ENCODE measurements at regions not wholly inside any gene's neighbourhood (a gene's known extent, or its start where the extent isn't known, plus 50 kb on each side); places are given as distances from the start of the nearest gene placed in this dataset.

DNA sequence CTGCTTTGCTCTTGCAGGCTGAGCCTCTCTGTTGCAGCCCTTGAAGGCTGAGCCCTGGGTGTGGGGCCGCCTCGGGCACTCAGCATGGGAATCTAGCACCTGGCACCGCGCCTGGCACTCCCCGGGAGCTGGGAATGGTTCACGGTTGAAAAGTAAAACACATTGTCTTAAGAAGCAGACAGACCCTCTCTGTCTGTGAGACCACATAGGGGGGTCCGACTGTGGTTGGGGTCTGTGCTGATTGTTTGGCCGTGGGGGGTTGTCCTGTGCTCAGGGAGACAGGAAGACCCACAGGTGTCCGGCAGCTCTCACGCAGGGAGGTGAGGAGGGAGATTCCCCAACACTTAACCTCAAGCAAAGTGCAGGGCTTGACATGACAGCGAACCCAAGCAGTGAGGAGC, 64.8 kb downstream of the SOX1 start:
- TF ChIP-seq, protein P1, sequence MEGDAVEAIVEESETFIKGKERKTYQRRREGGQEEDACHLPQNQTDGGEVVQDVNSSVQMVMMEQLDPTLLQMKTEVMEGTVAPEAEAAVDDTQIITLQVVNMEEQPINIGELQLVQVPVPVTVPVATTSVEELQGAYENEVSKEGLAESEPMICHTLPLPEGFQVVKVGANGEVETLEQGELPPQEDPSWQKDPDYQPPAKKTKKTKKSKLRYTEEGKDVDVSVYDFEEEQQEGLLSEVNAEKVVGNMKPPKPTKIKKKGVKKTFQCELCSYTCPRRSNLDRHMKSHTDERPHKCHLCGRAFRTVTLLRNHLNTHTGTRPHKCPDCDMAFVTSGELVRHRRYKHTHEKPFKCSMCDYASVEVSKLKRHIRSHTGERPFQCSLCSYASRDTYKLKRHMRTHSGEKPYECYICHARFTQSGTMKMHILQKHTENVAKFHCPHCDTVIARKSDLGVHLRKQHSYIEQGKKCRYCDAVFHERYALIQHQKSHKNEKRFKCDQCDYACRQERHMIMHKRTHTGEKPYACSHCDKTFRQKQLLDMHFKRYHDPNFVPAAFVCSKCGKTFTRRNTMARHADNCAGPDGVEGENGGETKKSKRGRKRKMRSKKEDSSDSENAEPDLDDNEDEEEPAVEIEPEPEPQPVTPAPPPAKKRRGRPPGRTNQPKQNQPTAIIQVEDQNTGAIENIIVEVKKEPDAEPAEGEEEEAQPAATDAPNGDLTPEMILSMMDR (IDR thresholded peaks at IDR 0.05; ENCODE audit: low read depth, low read length): no peak
- no peak for DNase-seq (ENCODE audit: low read depth in 1 of 2, low spot score in 1 of 2)
- H3K27ac ChIP-seq: no peak overlapping the region

DNA sequence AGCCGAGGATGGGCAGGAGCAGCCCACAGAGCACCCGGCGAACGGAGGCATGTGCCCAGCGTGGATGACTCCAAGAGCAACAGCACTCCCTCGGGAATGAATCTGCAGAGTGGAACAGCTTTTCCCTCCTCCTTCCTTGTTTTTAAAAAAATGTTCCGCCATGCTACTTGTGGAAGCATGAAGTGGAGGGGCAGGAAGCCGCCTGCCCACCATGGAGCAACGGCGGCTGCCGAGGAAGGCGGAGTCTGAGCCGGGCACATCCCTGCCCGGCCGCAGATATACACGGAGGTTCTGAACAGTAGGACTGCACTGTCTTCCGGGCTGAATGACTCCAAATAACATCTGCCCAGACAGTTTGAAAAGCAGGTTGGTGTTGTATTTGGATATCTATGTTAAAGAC, 65.2 kb downstream of the SOX1 start:
- no peaks in the 10 kb centered on the region for H3K9me3 ChIP-seq (ENCODE audit: low read depth)
- H3K36me3 ChIP-seq: no peaks in the 10 kb centered on the region
- DNase-seq (ENCODE audit: low read depth in 1 of 2, low spot score in 1 of 2): no peak
- TF ChIP-seq, protein P1 (IDR thresholded peaks at IDR 0.05; ENCODE audit: low read depth, low read length): no peak
- H3K27me3 ChIP-seq: peaks cover 62% of the 10 kb centered on the region
- no peaks in the 10 kb centered on the region for H3K4me1 ChIP-seq (ENCODE audit: low read depth)
- no peak overlapping the region for H3K27ac ChIP-seq
- H3K4me3 ChIP-seq: no peak overlapping the region

More for the DNA sequence above, 64.8 kb downstream of the SOX1 start:
- Histone ChIP-seq H3K4me1 (ENCODE audit: low read depth) (no peaks in the 10 kb centered on the region), H3K27me3 (peaks cover 58% of the 10 kb centered on the region), H3K36me3 (no peaks in the 10 kb centered on the region), H3K9me3 (ENCODE audit: low read depth) (no peaks in the 10 kb centered on the region), H3K4me3 (no peak overlapping the region)

DNA sequence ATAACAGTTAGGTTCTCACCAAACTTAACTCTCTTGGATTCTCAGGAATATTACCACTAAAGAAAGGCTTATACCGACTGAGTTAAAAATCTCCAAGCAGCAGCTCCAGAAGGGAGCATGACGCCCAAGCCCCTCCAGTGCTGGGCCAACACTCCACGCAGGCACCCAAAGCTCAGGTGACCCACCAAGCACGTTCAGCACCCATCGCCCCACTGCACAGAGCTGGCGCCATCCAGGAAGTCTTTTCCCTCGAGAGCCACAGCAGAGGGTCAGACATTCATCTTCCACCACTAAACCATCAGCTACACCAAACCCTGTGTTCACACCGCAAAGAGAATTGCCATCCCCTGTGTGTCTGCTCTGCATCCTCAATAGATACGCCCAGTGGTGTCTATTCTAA, 65.7 kb downstream of the SOX1 start:
- Histone ChIP-seq H3K36me3 (no peaks in the 10 kb centered on the region), H3K4me1 (ENCODE audit: low read depth) (no peaks in the 10 kb centered on the region), H3K27ac (no peak overlapping the region), H3K4me3 (no peak overlapping the region), H3K9me3 (ENCODE audit: low read depth) (no peaks in the 10 kb centered on the region), H3K27me3 (peaks cover 65% of the 10 kb centered on the region)
- TF ChIP-seq, protein P1 (IDR thresholded peaks at IDR 0.05; ENCODE audit: low read depth, low read length): no peak
- DNase-seq (ENCODE audit: low read depth in 1 of 2, low spot score in 1 of 2): no peak

DNA sequence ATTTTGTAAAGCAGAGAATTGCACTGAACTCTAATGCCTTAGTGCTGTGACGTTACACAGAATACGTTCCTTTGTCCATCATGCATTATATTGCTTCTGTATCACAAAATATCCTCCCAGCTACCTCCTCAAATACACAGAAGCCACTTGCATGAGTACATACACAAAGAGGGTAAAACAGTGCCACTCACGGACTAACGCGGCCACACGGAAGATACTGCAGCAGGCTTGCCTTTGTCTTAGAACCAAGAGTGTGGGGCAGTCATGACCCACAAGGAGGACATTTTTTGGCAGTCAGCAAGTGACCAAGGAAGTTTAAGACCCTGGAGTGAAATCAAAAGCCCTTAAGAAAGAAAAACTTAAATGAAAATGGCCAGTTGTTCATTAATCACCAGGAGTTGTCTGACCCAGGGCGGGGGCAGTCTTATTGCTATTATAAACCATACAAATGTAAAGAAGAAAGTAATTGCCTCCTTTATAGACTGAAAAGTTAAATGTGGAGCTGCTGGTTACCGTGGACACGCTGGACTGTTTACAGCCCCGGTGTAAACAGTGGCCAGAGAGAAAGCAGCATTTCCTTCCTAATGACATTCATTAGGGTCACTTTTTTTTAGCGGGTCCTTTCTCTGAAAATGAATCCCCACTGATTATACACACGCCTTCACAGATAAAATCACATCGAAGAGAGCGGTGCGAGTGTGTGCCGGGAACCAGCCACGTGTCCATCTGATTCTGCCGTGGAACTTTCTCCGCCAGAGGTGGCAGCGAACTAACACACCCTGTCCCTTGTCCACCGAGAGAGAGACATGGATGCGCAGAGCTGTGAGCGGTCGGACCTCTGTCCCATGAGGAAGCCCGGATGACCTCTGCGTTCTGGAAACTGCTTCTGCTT, 66.8 kb downstream of the SOX1 start:
- no peak for DNase-seq (ENCODE audit: low read depth in 1 of 2, low spot score in 1 of 2)
- no peak overlapping the region for H3K27ac ChIP-seq
- TF ChIP-seq, protein P1 (IDR thresholded peaks at IDR 0.05; ENCODE audit: low read depth, low read length): no peak
- no peak overlapping the region for H3K4me3 ChIP-seq
- peaks cover 55% of the 10 kb centered on the region for H3K27me3 ChIP-seq
- H3K4me1 ChIP-seq (ENCODE audit: low read depth): no peaks in the 10 kb centered on the region
- H3K36me3 ChIP-seq: no peaks in the 10 kb centered on the region
- H3K9me3 ChIP-seq (ENCODE audit: low read depth): no peaks in the 10 kb centered on the region

DNA sequence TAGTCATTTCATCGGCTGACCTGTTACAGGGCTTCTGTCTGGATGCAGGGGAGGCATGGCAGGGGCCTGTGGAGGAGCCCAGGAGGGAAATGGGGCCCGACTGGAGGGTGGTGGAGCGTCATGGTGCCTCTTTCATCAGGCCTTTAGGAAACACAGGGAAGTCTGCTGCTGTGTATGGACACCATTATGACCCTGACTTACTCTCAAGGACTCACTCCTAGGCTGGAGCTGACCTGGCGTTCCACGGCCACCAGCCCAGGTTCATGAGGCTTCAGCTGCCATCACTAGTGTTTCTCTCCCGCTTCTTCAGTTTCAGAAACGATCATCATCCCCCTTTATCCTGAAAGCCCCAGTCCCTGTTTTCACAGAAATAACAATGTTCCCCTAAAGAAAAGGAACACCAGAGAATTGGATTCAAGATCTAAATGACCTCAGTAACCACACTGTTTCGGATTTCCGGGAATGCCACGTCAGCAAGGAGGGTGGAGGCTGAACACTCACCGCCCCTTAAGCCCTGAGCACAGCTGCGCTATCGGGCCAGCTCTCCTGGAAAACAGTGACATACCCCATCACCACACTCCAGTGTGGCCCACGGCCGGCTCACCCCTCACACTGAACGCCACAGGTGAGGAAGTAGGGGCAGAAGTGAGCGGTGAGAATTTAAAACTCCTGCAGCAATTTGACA, 67.6 kb downstream of the SOX1 start:
- TF ChIP-seq, protein P1 (IDR thresholded peaks at IDR 0.05; ENCODE audit: low read depth, low read length): no peak
- Histone ChIP-seq H3K9me3 (ENCODE audit: low read depth) (no peaks in the 10 kb centered on the region), H3K4me1 (ENCODE audit: low read depth) (no peaks in the 10 kb centered on the region), H3K36me3 (no peaks in the 10 kb centered on the region), H3K27ac (no peak overlapping the region), H3K4me3 (no peak overlapping the region), H3K27me3 (peaks cover 50% of the 10 kb centered on the region)
- DNase-seq (ENCODE audit: low read depth in 1 of 2, low spot score in 1 of 2): no peak
